ENCODE measurements at regions not wholly inside any gene's neighbourhood (a gene's known extent, or its start where the extent isn't known, plus 50 kb on each side); places are given as distances from the start of the nearest gene placed in this dataset.
A peak's percentile ranks its signal among the peaks of the same experiment; 100 is the strongest.
"Not testable (repeated sequence)": the region's sequence is repeated elsewhere in the genome, so short reads cannot be mapped to it uniquely, and the experiment has no call there.

DNA sequence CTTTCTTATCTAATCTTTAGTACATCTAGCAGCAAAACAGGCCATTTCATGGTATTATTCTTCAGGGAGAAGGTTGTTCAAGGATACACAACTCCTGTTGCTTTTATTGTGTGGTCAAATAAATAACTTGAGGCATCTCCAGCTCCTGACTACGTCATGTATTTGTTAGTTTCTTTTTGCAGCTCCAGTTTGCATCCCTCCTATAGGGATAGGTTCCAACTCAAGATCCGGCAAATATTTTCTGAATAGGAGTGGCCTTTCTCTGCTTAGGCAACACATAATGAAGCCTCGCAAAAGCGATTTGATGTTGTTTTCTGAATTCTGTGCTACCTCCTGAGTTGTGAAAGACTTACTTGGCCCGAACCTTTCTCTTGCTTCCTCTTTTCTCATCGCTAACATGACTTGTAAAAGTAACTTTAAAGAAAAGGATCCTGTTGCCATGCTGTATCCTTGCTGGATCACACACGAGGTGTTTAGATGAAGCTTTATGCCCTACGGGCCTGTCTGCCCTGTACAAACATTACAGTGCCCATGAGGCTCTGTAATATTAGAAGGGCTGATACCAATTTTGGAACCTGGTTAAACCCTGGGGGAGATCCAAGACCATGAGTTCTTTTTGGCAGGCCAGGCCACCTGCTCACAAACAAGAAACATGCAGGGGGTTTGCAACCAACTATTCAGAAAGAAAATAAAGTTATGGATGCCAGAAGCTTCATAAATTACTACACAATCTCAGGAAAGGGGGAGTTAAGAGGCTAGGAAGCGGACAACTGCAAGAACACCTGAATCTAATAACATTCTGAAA, 149.8 kb upstream of the FGF10 start:
- DNase-seq = no peak

DNA sequence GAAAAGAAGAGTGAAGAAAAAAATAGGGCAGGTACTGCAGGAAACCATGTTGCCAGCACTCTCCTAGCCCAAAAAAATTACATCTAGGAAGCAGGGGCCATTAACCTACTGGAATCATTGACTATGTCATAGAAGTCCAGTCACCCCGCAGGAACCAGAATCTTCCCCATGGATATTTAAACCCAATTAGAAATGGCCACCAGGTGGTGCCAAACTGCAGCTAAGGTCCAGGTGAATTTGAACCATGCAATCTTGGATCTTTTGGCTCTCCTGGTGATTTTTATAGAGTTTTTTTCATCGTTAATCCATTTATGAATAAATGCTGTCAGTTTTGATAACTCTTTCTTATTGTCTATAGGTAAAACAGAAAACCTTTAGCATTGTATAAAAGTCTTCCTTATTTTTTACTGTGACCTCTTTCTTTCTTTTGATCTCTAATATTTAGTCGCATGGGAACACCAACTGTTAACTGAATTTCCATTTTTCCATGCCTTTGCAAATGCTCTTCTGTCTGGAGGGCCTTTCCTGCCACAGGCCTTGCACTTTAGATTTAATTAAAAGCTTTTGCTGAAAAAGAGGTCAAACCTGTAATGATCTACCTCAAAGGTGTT, 147.5 kb upstream of the FGF10 start:
- DNase-seq = peak; percentile 16 to 48

DNA sequence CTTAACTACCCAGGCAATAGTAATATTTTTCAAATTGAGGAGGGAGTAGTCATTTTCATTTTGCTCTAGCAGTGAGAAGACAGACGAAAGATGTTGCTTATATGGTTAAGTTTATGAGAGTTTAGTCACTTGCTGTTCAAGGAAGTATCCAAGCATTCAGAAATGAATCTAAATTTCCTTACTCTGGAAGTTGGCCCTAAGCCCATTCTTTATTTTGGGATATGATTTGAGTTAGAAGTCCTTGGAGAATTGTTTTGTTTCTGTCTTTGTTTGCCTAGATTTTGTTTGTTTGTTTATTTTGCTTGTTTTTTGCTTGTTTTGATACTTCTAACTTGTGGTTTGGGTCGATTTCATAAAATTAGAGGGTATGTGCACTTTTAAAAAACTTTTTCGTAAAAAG, 146.4 kb upstream of the FGF10 start:
- DNase-seq = no peak

DNA sequence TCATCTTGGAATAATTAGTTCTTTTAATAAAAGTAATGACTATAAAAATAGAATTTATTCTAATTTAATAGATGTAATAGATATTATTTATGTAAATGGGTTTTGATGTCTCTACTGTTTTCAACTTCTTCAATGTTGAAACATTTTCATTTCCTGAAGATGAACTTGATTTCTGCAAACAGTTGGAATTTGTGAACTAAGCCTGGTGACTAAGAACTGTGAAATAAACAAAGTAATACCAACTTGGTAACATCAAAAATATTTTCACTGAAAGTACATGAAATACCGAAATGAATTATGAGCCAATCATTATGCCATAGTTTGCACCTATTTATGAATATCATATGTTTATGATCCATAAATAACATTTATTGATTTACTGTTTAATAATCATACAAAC, 143.8 kb upstream of the FGF10 start:
- DNase-seq = no peak

DNA sequence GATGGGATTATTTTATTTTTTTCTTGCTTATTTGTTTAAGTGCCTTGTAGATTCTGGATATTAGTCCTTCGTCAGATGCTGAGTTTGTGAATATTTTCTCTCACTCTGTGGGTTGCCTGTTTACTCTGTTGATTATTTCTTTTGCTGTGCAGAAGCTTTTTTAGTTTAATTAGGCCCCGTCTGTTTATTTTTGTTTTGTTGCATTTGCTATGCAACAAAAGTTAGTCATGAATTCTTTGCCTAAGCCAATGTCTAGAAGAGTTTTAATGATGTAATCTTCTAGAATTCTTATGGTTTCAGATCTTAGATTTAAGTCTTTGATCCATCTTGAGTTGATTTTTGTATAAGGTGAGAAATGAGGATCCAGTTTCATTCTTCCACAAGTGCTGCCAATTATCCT, 142.5 kb upstream of the FGF10 start:
- not testable (repeated sequence) for DNase-seq

DNA sequence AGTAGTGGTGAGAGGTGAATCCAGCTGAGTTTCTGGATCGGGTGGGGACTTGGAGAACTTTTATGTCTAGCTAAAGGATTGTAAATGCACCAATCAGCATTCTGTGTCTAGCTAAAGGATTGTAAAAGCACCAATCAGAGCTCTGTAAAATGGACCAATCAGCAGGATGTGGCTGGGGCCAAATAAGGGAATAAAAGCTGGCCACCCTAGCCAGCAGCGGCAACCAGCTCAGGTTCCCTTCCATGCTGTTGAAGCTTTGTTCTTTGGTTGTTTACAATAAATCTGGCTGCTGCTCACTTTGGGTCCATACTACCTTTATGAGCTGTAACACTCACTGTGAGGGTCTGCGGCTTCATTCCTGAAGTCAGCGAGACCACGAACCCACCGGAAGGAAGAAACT, 141.6 kb upstream of the FGF10 start:
- DNase-seq = not testable (repeated sequence)

DNA sequence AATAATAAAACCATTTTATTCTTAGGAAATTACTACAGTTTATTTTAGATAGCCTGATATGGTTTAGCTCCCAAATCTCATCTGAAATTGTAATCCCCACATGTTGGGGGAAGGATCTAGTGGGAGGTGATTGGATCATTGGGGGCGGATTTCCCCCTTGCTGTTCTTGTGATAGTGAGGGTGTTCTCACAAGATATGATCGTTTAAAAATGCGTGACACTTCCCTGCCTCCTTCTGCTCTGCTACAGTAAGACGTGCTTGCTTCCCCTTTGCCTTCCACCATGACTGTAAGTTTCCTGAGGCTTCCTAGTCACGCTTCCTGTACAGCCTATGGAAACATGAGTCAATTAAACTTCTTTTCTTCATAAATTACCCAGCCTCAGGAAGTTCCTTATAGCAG, 122.4 kb upstream of the FGF10 start:
- DNase-seq = no peak

DNA sequence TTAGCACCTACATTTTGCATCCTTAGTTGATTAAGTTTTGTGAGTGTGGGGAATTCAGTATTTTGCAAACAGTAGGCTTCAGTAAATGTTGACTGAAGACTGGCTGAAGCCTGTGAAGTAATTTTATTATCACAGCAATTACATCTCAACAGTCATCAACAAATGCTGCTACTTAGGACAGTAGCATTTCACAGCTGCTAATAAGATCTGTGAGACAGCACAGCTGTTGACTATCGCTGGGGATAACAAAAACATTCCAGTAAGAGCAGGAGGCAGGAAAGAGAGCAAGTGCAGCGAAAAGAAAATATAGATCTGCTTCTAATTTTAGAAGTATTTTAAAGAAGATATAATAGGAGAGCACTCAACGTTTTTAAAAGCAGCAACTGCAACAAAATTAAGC, 117.3 kb upstream of the FGF10 start:
- no peak for DNase-seq

DNA sequence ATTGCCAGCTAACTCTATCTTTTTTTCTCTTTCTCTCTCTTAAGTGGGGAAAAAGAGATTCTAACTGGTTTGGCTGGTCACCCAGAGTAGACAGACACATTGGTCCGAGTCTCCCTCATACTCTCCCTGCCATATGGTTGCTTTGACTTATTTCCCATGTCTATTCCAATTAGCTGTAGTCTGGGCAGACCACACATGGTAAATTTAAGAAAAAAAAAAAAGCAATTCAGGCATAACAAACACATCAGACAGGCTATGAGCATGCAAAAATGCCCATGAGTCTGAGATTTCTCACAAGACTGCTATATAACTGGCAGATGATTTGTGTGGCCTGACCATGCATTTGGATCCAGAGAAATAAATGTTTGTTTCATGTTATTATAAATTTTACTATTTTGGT, 110.2 kb upstream of the FGF10 start:
- no peak for DNase-seq

DNA sequence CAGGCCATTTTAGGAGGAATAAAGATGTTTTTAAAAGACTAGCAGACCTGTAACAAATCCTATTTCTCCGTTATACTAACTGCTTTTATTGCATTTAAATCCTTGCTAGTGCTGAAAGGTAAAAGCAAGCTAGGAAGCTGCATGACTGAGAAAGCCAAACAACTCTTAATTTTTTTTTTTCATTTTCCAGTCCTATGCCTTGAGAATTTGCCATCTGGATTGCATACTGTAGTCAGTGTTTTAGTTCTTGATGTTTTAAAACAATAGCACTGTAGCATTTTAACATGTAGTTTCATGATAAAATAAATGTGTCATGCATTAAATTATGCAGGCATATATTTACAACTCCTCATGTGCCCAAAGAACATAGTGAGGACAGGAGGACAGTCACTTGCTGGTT, 108.4 kb upstream of the FGF10 start:
- no peak for DNase-seq

DNA sequence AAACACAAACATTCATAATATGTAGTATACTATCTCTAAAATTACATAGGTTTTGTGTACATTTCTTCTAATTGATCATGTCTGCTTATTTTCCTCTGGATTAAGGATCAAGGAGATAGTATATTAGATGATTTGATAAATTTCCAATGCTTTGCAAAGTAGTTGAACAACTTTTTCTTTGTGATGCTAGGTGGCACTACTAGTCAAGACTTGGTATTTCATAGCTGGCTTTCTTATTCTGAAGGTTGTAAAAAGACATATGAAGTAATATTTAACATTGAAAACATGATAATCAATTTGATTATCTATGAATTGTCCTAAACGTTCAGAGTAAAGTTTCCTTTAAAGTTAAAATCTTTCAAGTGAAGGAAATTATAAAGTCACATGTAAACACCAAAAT, 106.1 kb upstream of the FGF10 start:
- DNase-seq = no peak

DNA sequence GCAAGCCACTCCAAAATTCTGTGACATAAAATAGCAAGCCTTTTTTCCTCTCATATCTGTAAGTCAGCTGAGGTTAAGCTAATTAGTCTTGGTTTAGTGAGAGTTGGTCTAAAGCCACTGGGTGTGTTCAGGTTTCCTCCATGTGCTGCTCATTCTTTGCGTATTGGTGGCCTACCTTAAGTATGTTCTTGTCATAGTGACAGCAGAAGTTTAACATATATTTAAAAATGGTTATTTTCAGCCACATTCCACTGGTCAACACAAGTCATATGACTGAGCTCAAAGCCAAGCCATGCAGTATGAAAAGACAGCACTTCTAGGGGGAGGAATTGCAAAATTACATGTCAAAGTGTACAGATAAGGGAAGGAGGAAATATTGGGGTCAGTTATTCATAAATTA, 100.5 kb upstream of the FGF10 start:
- DNase-seq = no peak

DNA sequence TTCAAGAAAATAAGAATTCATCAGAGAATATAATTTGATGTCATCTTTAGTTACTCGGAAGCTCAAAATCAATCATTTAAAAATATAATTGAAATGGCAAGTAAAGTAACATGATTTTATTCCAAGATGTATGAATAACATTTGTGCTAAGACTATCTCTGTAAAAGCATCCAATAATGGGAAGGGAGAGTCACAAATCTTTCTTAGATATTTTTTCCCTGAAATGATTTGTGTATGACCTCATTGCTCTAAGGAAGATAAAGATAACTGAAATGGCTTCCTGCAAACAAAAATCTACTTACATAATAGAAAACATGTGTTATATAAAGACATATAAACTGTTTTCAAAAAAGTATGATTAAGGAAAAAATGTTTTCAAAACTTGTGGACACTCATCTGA, 97.4 kb upstream of the FGF10 start:
- DNase-seq = no peak

DNA sequence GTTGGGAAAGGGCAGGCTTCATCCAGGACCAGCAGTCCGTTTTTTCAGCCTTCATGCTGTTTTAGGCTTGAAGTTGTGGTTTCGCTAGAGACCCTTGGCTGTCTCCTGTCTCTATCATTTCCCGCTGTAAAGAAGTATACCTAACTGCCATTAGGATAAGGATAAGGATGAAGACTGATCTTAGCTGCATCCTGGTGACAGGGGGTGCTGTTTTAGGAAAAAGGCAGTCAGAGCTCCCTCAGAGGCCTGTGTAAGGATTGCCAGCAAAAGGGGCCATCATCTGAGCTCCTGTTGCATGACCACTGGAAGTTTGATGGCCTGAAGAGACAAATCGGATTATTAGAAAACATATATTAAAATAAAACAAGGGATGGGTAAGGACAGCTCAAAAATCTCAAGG, 64.8 kb upstream of the FGF10 start:
- no peak for DNase-seq

DNA sequence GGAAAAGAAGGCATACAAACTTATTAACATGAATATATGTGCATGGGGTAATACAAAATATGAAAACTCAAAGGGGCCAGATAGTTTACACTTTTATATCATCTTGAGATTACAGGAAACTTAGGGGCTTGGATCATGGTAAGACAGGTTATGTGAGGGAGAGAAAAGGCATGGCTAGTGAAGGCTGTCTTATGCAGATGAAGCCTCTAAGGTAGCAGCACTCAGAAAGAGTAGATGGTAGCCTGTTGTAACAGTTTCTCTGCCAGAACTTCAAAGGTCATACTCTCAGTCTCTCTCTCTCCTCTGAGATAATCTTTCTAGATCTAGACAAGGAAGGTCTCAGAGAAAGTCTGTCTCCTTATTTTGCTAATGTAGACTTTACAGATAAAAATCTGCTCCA, 57.2 kb upstream of the FGF10 start:
- no peak for DNase-seq

DNA sequence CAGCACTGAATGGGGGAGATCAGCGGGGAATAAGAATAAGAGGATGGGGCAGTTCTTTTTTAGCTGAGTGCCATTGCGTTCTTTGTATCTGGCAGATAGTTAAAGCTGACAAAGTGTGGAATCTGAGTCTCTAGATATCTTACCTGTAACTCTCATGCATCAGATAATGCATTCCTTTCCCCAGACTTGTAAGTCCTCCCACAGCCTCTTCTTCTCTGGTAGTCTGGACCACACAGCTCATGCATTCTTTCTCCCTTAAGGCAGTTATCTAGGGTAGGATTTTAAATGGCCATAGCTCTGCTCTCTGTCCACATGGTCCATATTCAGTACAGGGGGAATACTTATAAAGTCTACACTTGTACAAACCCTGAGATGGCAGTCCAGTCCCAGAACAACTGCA, 54.0 kb upstream of the FGF10 start:
- no peak for DNase-seq

DNA sequence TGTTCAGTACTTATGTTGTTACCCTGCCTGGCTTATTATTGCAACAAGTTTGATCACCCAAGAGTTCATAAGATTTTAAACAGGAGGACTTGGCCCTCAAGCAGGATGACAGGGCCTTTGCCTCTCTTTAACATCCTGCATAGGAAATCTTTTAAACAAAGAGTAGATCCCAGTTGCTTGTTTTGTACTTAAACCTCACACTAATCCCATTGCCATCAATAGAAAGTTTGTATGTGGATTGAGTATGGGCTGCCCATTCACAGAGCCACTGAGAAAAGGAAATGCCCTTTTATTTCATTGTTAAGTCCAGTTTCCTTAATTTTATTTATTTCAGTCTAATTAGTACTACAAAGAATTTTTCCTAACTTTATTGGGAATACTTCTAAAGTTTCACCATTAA, 52.2 kb upstream of the FGF10 start:
- no peak for DNase-seq

DNA sequence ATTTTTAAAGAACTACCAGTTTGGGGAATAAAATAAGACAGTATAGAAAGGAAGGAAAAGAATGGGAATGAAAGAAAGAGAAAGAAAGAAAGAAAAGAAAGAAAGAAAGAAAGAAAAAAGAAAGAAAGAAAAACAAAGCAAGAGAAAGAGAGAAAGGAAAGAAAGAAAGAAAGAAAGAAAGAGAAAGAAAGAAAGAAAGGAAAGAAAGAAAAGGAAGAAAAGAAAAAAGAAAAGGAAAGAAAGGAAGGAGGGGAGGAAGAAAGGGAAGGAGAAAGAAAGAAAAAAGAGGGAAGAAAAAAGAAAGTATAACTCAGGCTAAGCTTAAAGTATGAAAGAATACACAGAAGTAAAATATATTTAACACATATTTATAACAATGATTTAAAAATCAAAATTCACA, 51.0 kb upstream of the FGF10 start:
- no peak for DNase-seq
